IMR-90 (cell line): ENCODE measurements at regions not wholly inside any gene's neighbourhood (a gene's known extent, or its start where the extent isn't known, plus 50 kb on each side); places are given as distances from the start of the nearest gene placed in this dataset.
A peak's percentile ranks its signal among the peaks of the same experiment; 100 is the strongest.

Experiments
- BHLHE40 ChIP-seq: fragments of 150-350 bp; IDR thresholded peaks from 2 replicates; pipeline ENCODE4 v1.6.1; 2016; ENCODE audit warnings: mild to moderate bottlenecking, low read depth, low read length
- CEBPB ChIP-seq: IDR thresholded peaks from 2 replicates; pipeline ENCODE4 v1.6.1; 2012; ENCODE audit warnings: low read depth, low read length, improper control_type of control experiment
- CTCF ChIP-seq: conservative IDR thresholded peaks from 2 replicates; pipeline ENCODE4 v1.5.1; 2012; ENCODE audit warnings: mild to moderate bottlenecking, low read depth, low read length, improper control_type of control experiment
- FOS ChIP-seq: fragments of 150-350 bp; IDR thresholded peaks from 2 replicates; pipeline ENCODE4 v1.6.1; 2016; ENCODE audit warnings: low read depth, low read length
- MAZ ChIP-seq: IDR thresholded peaks from 2 replicates; pipeline ENCODE4 v1.6.1; 2012; ENCODE audit warnings: low read depth, mild to moderate bottlenecking, low read length, improper control_type of control experiment, moderate library complexity, borderline replicate concordance
- MXI1 ChIP-seq: IDR thresholded peaks from 2 replicates; pipeline ENCODE4 v1.6.1; 2012; ENCODE audit warnings: low read depth, mild to moderate bottlenecking, low read length, moderate library complexity, borderline replicate concordance
- POLR2A ChIP-seq: IDR thresholded peaks from 2 replicates; pipeline ENCODE4 v1.6.1; 2012; ENCODE audit warnings: mild to moderate bottlenecking, low read depth, low read length
- RAD21 ChIP-seq: IDR thresholded peaks from 2 replicates; pipeline ENCODE4 v1.6.1; 2012; ENCODE audit warnings: low read length, improper control_type of control experiment
- RFX5 ChIP-seq: IDR thresholded peaks from 2 replicates; pipeline ENCODE4 v1.8.0; 2012; ENCODE audit warnings: low read depth, mild to moderate bottlenecking, low read length, moderate library complexity
- SMC3 ChIP-seq: fragments of 150-350 bp; IDR thresholded peaks from 2 replicates; pipeline ENCODE4 v1.6.1; 2016; ENCODE audit warnings: low read depth, mild to moderate bottlenecking, antibody characterized with exemption, low read length, moderate library complexity

GRCh38 chr11:32006799-32007388 is 84.0 kb upstream of the RCN1 start:
- TF ChIP-seq CEBPB (no peak), CTCF (peak; percentile 63), MAZ (no peak), RFX5 (no peak), SMC3 (peak; percentile 64), MXI1 (no peak), FOS (no peak), POLR2A (no peak), RAD21 (peak; percentile 65), BHLHE40 (no peak)
